NCI-H774 (cell line): ENCODE measurements at regions not wholly inside any gene's neighbourhood (a gene's known extent, or its start where the extent isn't known, plus 50 kb on each side); places are given as distances from the start of the nearest gene placed in this dataset.
A peak's percentile ranks its signal among the peaks of the same experiment; 100 is the strongest.
"Not testable (repeated sequence)": the region's sequence is repeated elsewhere in the genome, so short reads cannot be mapped to it uniquely, and the experiment has no call there.

Experiments
- DNase-seq: peaks from one replicate; lab custom pipeline; 2025; lab: John Stamatoyannopoulos, UW

- no peak for DNase-seq
These were observed 58.4 kb upstream of the WAPL start for GRCh38 chr10:86579883-86580520.

GRCh38 chr10:86580521-86580891 is 58.9 kb upstream of the WAPL start:
- no peak for DNase-seq

GRCh38 chr10:86583983-86584382 is 62.4 kb upstream of the WAPL start:
- DNase-seq: no peak

- DNase-seq: peak; percentile 38
These were observed 63.7 kb upstream of the WAPL start for GRCh38 chr10:86585037-86585929.

- no peak for DNase-seq
These were observed 64.9 kb upstream of the WAPL start for GRCh38 chr10:86586516-86586915.

GRCh38 chr10:86588781-86589180 is 65.6 kb upstream of the OPN4 start:
- not testable (repeated sequence) for DNase-seq

GRCh38 chr10:86591436-86591835 is 62.9 kb upstream of the OPN4 start:
- no peak for DNase-seq

- DNase-seq: no peak
These were observed 61.9 kb upstream of the OPN4 start for GRCh38 chr10:86592413-86592812.

- no peak for DNase-seq
These were observed 59.8 kb upstream of the OPN4 start for GRCh38 chr10:86594535-86594934.

GRCh38 chr10:86595496-86595895 is 58.9 kb upstream of the OPN4 start:
- no peak for DNase-seq

- DNase-seq: no peak
These were observed 58.1 kb upstream of the OPN4 start for GRCh38 chr10:86596266-86596665.

GRCh38 chr10:86597306-86597705 is 57.0 kb upstream of the OPN4 start:
- no peak for DNase-seq

- no peak for DNase-seq
These were observed 56.2 kb upstream of the OPN4 start for GRCh38 chr10:86598151-86598550.

GRCh38 chr10:86599041-86599440 is 55.3 kb upstream of the OPN4 start:
- DNase-seq: no peak

GRCh38 chr10:86599729-86600128 is 54.6 kb upstream of the OPN4 start:
- DNase-seq: no peak

GRCh38 chr10:86600296-86600695 is 54.1 kb upstream of the OPN4 start:
- no peak for DNase-seq

- no peak for DNase-seq
These were observed 52.3 kb upstream of the OPN4 start for GRCh38 chr10:86601956-86602602.

- no peak for DNase-seq
These were observed 51.1 kb upstream of the OPN4 start for GRCh38 chr10:86603256-86603655.
